DMS 273 (cell line): ENCODE measurements at regions not wholly inside any gene's neighbourhood (a gene's known extent, or its start where the extent isn't known, plus 50 kb on each side); places are given as distances from the start of the nearest gene placed in this dataset.
A peak's percentile ranks its signal among the peaks of the same experiment; 100 is the strongest.

Source experiments
- DNase-seq: peaks from one replicate; lab custom pipeline; 2025; ENCODE audit not compliant: unreplicated experiment; lab: John Stamatoyannopoulos, UW

- DNase-seq: peak; percentile 47
Observed at GRCh38 chr22:17269224-17269606, 50.0 kb upstream of the ADA2 start.
